K562 (cell line): ENCODE measurements at regions not wholly inside any gene's neighbourhood (a gene's known extent, or its start where the extent isn't known, plus 50 kb on each side); places are given as distances from the start of the nearest gene placed in this dataset.
A peak's percentile ranks its signal among the peaks of the same experiment; 100 is the strongest.

Experiments used
- ATAC-seq: fragments of 200-7000 bp; cut with Tn5 transposase; 3 replicates; pipeline ENCODE4 v1.9.1; 2020; ENCODE audit warnings: moderate library complexity
- BruUV-seq: library from RNA; stranded (reverse); fragments of 400-500 nt; replicated peaks from 2 replicates; lab custom pipeline; 2021; lab: Mats Ljungman, UMichigan
- CTCF ChIA-PET: fragments of 300-600 bp; formaldehyde crosslinking; extraction: SDS; loops from one replicate; lab custom pipeline; 2021; ENCODE audit warnings: low intra/inter-chr PET ratio; lab: Yijun Ruan, JAX
- POLR2A ChIA-PET: fragments of 300-600, 350-650 bp; sonication (Branson Sonifier 250); formaldehyde crosslinking; extraction: SDS; loops from one replicate; lab custom pipeline; 2021; ENCODE audit warnings: antibody characterized with exemption, inconsistent platforms; lab: Yijun Ruan, JAX
- DNase-seq, 4 experiments: peaks; one replicate each; pipeline versions ENCODE4 v3.0.0 to v3.0.0-alpha.2; 2011 to 2018; ENCODE audit warnings: low spot score in 3 of 4, mixed read lengths in 3 of 4; ENCODE audit errors: extremely low read depth in 1 of 4
- FAIRE-seq: peaks from 2 replicates; lab custom pipeline; 2011; peaks lifted over from hg19 to GRCh38; lab: Jason Lieb, UNC
- H2AFZ ChIP-seq: 2 replicates; pipeline ENCODE4 v1.6.0; 2011; ENCODE audit warnings: low read depth, low read length, control low read depth, inconsistent platforms
- H3K27ac ChIP-seq: fragments of 200-600 bp; 3 replicates; pipeline ENCODE4 v1.8.0; 2011; ENCODE audit warnings: low read depth, mild to moderate bottlenecking, control low read depth, inconsistent platforms, low read length, moderate library complexity, mixed read lengths; ENCODE audit errors: extremely low read depth
- H3K27me3 ChIP-seq, 2 experiments: fragments of 300-600 bp in 1 of 2; 2 replicates in 1 of 2; 3 replicates in 1 of 2; pipeline versions ENCODE4 v1.6.0 to v1.8.0; 2011; ENCODE audit warnings: inconsistent platforms in 2 of 2, low read length in 2 of 2, mild to moderate bottlenecking in 1 of 2, mixed read lengths in 1 of 2, moderate library complexity in 1 of 2; ENCODE audit not compliant: control insufficient read depth in 2 of 2, insufficient read depth in 2 of 2
- H3K36me3 ChIP-seq: fragments of 300-600 bp; 3 replicates; pipeline ENCODE4 v1.8.0; 2011; ENCODE audit warnings: mild to moderate bottlenecking, low read length, inconsistent platforms; ENCODE audit not compliant: control insufficient read depth, insufficient read depth
- H3K4me1 ChIP-seq, 2 experiments: fragments of 200-600 bp in 1 of 2; replicated peaks in 1 of 2; 2 replicates in 1 of 2; 3 replicates in 1 of 2; pipeline versions ENCODE4 v1.5.1 to v1.8.0; 2011; ENCODE audit warnings: inconsistent platforms in 2 of 2, low read length in 2 of 2, mild to moderate bottlenecking in 1 of 2, mixed read lengths in 1 of 2, moderate library complexity in 1 of 2; ENCODE audit not compliant: control insufficient read depth in 2 of 2, insufficient read depth in 2 of 2
- H3K4me2 ChIP-seq: 2 replicates; pipeline ENCODE4 v1.6.1; 2011; ENCODE audit warnings: low read length, control low read depth, inconsistent platforms, mixed read lengths; ENCODE audit not compliant: insufficient read depth
- H3K4me3 ChIP-seq: fragments of 200-600 bp; sonication (generic), shearing (Covaris generic); 2 replicates; pipeline ENCODE4 v1.5.1; 2016; ENCODE audit warnings: control low read depth, inconsistent platforms
- H3K79me2 ChIP-seq: fragments of 200-600 bp; 3 replicates; pipeline ENCODE4 v1.8.0; 2011; ENCODE audit warnings: low read length, inconsistent platforms; ENCODE audit not compliant: control insufficient read depth, insufficient read depth
- H3K9ac ChIP-seq, 2 experiments: 2 replicates each; pipeline versions ENCODE4 v1.6.0 to v1.6.1; 2011; ENCODE audit warnings: low read depth in 2 of 2, low read length in 2 of 2, control low read depth in 1 of 2, inconsistent platforms in 1 of 2, mild to moderate bottlenecking in 1 of 2, mixed read lengths in 1 of 2; ENCODE audit not compliant: insufficient read depth in 1 of 2
- H3K9me1 ChIP-seq: one replicate; pipeline ENCODE4 v1.6.0; 2011; ENCODE audit warnings: inconsistent platforms, mild to moderate bottlenecking, low read length, moderate library complexity; ENCODE audit not compliant: control insufficient read depth, insufficient read depth
- H3K9me3 ChIP-seq: replicated peaks from 2 replicates; pipeline ENCODE4 v1.5.1; 2011; ENCODE audit warnings: low read depth, low read length, inconsistent platforms; ENCODE audit not compliant: control insufficient read depth, insufficient read depth
- H4K20me1 ChIP-seq: replicated peaks from 2 replicates; pipeline ENCODE4 v1.6.1; 2011; ENCODE audit warnings: low read length, inconsistent platforms, mixed read lengths; ENCODE audit not compliant: control insufficient read depth, insufficient read depth
- WGBS: fragments of 100-300 bp; shearing (Covaris generic); methylation state at CpG from one replicate; pipeline ENCODE4 v1.1.6; 2016; ENCODE audit warnings: low coverage, mixed read lengths; ENCODE audit not compliant: insufficient coverage; ENCODE audit errors: missing lambda C conversion rate; 5-methylcytosine and 5-hydroxymethylcytosine counted together
- in situ Hi-C: fragments of 300-500 bp; cut with MboI; formaldehyde crosslinking; loops from 4 replicates; pipeline ENCODE4 v1.15.0; 2018; ENCODE audit warnings: inconsistent platforms, mixed read lengths
- intact Hi-C: fragments of 100-400 bp; cut with micrococcal nuclease; formaldehyde crosslinking; loops from 2 replicates; pipeline ENCODE4 v1.14.2; 2022
- TF ChIP-seq, protein P1 (sequence below): fragments of 200-800 bp; sonication (Bioruptor generic); IDR thresholded peaks from 2 replicates; pipeline ENCODE4 v1.6.1; 2016; ENCODE audit warnings: missing genetic modification characterization, missing compliant biosample characterization
- TF ChIP-seq, protein P2 (sequence below): fragments of 450-650 bp; IDR thresholded peaks from 2 replicates; pipeline ENCODE4 v1.6.1; 2018; ENCODE audit not compliant: partially characterized antibody

DNA sequence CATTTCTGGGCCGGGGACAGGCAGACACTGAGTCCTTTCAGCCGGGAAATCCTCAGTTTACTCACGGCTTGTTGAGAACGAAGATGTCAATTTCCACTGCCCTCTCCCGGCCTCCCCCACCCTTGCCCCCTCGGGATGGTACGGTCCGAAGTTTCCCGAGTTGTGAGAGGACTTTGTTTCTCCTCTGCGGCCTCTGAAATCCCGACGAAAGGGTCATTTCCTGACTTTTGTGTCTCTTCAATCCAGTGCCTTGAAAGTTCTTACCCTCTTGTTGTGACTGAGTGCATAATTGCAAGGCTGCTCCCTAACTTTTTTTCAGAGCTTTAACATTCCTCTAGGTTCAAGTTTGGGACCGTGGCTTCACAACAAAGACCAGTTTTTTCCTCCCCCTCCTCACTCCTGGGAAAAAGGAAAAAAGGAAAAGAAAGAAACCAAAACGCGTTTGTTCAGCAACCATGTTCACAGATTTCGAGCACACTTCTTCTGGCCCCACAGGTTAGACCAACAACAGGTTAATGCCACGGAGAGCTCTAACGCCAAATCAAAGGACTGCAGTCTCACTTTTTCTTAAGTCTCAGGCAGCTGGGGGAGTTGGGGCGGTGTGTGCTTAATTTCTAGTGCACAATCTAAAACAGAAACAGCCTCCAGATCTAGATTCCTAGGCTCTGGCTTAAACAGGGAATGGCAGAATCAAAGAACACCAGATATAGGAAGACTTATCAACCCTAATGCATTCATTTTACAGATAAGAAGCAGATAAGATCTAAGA, 138.9 kb downstream of the TMCO5A start:
- H2AFZ ChIP-seq, result no peak overlapping the region
- no peaks in the 10 kb centered on the region for H3K9me1 ChIP-seq
- H3K4me1 ChIP-seq, result peaks cover 0 to 8% of the 10 kb centered on the region in 2 experiments; a peak in 3 of 5 replicates
- H4K20me1 ChIP-seq, result peaks cover 5% of the 10 kb centered on the region; the same call in 1 of the 2 replicates
- no peaks in the 10 kb centered on the region for H3K79me2 ChIP-seq
- H3K9me3 ChIP-seq, result no peaks in the 10 kb centered on the region
- DNase-seq (no peak), FAIRE-seq (no peak), ATAC-seq (no peak)
- H3K36me3 ChIP-seq, result no peaks in the 10 kb centered on the region
- no peak overlapping the region for H3K4me2 ChIP-seq
- POLR2A ChIA-PET, result no interaction called here
- no peak overlapping the region; a peak in 1 of 4 replicates for H3K9ac ChIP-seq
- TF ChIP-seq, protein P1, sequence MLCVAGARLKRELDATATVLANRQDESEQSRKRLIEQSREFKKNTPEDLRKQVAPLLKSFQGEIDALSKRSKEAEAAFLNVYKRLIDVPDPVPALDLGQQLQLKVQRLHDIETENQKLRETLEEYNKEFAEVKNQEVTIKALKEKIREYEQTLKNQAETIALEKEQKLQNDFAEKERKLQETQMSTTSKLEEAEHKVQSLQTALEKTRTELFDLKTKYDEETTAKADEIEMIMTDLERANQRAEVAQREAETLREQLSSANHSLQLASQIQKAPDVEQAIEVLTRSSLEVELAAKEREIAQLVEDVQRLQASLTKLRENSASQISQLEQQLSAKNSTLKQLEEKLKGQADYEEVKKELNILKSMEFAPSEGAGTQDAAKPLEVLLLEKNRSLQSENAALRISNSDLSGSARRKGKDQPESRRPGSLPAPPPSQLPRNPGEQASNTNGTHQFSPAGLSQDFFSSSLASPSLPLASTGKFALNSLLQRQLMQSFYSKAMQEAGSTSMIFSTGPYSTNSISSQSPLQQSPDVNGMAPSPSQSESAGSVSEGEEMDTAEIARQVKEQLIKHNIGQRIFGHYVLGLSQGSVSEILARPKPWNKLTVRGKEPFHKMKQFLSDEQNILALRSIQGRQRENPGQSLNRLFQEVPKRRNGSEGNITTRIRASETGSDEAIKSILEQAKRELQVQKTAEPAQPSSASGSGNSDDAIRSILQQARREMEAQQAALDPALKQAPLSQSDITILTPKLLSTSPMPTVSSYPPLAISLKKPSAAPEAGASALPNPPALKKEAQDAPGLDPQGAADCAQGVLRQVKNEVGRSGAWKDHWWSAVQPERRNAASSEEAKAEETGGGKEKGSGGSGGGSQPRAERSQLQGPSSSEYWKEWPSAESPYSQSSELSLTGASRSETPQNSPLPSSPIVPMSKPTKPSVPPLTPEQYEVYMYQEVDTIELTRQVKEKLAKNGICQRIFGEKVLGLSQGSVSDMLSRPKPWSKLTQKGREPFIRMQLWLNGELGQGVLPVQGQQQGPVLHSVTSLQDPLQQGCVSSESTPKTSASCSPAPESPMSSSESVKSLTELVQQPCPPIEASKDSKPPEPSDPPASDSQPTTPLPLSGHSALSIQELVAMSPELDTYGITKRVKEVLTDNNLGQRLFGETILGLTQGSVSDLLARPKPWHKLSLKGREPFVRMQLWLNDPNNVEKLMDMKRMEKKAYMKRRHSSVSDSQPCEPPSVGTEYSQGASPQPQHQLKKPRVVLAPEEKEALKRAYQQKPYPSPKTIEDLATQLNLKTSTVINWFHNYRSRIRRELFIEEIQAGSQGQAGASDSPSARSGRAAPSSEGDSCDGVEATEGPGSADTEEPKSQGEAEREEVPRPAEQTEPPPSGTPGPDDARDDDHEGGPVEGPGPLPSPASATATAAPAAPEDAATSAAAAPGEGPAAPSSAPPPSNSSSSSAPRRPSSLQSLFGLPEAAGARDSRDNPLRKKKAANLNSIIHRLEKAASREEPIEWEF, result no peak
- TF ChIP-seq, protein P2, sequence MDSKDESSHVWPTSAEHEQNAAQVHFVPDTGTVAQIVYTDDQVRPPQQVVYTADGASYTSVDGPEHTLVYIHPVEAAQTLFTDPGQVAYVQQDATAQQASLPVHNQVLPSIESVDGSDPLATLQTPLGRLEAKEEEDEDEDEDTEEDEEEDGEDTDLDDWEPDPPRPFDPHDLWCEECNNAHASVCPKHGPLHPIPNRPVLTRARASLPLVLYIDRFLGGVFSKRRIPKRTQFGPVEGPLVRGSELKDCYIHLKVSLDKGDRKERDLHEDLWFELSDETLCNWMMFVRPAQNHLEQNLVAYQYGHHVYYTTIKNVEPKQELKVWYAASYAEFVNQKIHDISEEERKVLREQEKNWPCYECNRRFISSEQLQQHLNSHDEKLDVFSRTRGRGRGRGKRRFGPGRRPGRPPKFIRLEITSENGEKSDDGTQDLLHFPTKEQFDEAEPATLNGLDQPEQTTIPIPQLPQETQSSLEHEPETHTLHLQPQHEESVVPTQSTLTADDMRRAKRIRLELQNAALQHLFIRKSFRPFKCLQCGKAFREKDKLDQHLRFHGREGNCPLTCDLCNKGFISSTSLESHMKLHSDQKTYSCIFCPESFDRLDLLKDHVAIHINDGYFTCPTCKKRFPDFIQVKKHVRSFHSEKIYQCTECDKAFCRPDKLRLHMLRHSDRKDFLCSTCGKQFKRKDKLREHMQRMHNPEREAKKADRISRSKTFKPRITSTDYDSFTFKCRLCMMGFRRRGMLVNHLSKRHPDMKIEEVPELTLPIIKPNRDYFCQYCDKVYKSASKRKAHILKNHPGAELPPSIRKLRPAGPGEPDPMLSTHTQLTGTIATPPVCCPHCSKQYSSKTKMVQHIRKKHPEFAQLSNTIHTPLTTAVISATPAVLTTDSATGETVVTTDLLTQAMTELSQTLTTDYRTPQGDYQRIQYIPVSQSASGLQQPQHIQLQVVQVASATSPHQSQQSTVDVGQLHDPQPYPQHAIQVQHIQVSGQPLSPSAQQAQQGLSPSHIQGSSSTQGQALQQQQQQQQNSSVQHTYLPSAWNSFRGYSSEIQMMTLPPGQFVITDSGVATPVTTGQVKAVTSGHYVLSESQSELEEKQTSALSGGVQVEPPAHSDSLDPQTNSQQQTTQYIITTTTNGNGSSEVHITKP, result peak; percentile 21
- in situ Hi-C loops (no loop called here), intact Hi-C loops (loop anchor here (10.0 kb wide), 1 partner anchor 281 kb away; no protein-coding TSS in a partner anchor)
- H3K4me3 ChIP-seq, result peak overlapping the region; percentile 7; the same call in 1 of the 2 replicates
- WGBS, result 4% methylated on average over 19 of the region's 19 CpGs
- peaks cover 34 to 35% of the 10 kb centered on the region in 2 experiments for H3K27me3 ChIP-seq
- no TSS peak for BruUV-seq
- CTCF ChIA-PET, result no interaction called here
- no peak overlapping the region for H3K27ac ChIP-seq
